OCI-LY3 (cell line): ENCODE measurements at regions not wholly inside any gene's neighbourhood (a gene's known extent, or its start where the extent isn't known, plus 50 kb on each side); places are given as distances from the start of the nearest gene placed in this dataset.

Experiments
- CTCF ChIP-seq: fragments of 200-600, 300-600 bp; sonication (generic); IDR thresholded peaks from 2 replicates; pipeline ENCODE4 v1.5.1; 2014; ENCODE audit warnings: antibody characterized with exemption, low read length, low read depth
- EZH2phosphoT487 ChIP-seq: fragments of 200-600 bp; shearing (Covaris generic); IDR thresholded peaks from 2 replicates; pipeline ENCODE4 v1.6.1; 2018; ENCODE audit warnings: antibody characterized with exemption, mixed run types, low read depth

- TF ChIP-seq CTCF, result no peak
- no peak for TF ChIP-seq EZH2phosphoT487
Observed at GRCh38 chr12:43062201-43062895, 472.8 kb upstream of the PRICKLE1 start.
